ENCODE measurements at regions not wholly inside any gene's neighbourhood (a gene's known extent, or its start where the extent isn't known, plus 50 kb on each side); places are given as distances from the start of the nearest gene placed in this dataset.

- Histone ChIP-seq H3K4ac (ENCODE audit: low read length) (no peak overlapping the region), H2BK15ac (ENCODE audit: low read length) (no peak overlapping the region), H3K4me3 (ENCODE audit: low read length in 2 of 2) (no peak overlapping the region), H3K14ac (ENCODE audit: low read length) (no peak overlapping the region), H4K8ac (ENCODE audit: low read depth, low read length) (no peak overlapping the region), H3K4me2 (ENCODE audit: insufficient read depth, low read length, poor library complexity, severe bottlenecking) (no peak overlapping the region), H3K27ac (replicated peaks; ENCODE audit: low read length) (no peak overlapping the region), H3K36me3 (replicated peaks in 1 of 2; ENCODE audit: control insufficient read depth in 2 of 2, insufficient read depth in 2 of 2, low read length in 2 of 2) (no peaks in the 10 kb centered on the region), H2AK5ac (ENCODE audit: low read depth, low read length) (no peak overlapping the region), H3K4me1 (ENCODE audit: control insufficient read depth in 2 of 2, insufficient read depth in 1 of 2, low read depth in 1 of 2, low read length in 2 of 2) (peaks cover 3 to 7% of the 10 kb centered on the region in 2 donors), H3K27me3 (ENCODE audit: control insufficient read depth in 3 of 3, insufficient read depth in 3 of 3, low read depth in 1 of 3, low read length in 3 of 3) (no peaks in the 10 kb centered on the region), H4K91ac (ENCODE audit: low read depth, low read length, poor library complexity) (no peak overlapping the region), H3K23ac (ENCODE audit: low read depth, low read length, poor library complexity) (no peak overlapping the region), H3K9me3 (replicated peaks in 1 of 2; ENCODE audit: control insufficient read depth in 2 of 2, insufficient read depth in 1 of 2, low read depth in 1 of 2, low read length in 2 of 2) (no peaks in the 10 kb centered on the region), H3K79me1 (ENCODE audit: low read depth, low read length) (no peaks in the 10 kb centered on the region), H3K18ac (ENCODE audit: low read length) (no peak overlapping the region), H3K9ac (ENCODE audit: low read depth, low read length, poor library complexity) (no peak overlapping the region), H2BK120ac (ENCODE audit: low read depth, low read length) (no peak overlapping the region), H2BK12ac (ENCODE audit: low read length) (no peak overlapping the region), H2AFZ (ENCODE audit: low read length) (peak overlapping the region; percentile 73), H2BK5ac (ENCODE audit: low read length) (no peak overlapping the region)
- WGBS, 2 donors (ENCODE audit: extremely low coverage in 2 of 2, insufficient read length in 2 of 2, insufficient replicate concordance in 1 of 2) = no CpG with 5 or more reads among the region's 2 CpGs
- DNase-seq (ENCODE audit: low spot score) = no peak
These were observed 77.4 kb upstream of the DNAJC10 start for GRCh38 chr2:182638667-182639066.

- Histone ChIP-seq H3K4me2 (ENCODE audit: insufficient read depth, low read length, poor library complexity, severe bottlenecking) (no peak overlapping the region), H3K14ac (ENCODE audit: low read length) (no peak overlapping the region), H2BK120ac (ENCODE audit: low read depth, low read length) (no peak overlapping the region), H3K27ac (replicated peaks; ENCODE audit: low read length) (no peak overlapping the region), H3K27me3 (ENCODE audit: control insufficient read depth in 3 of 3, insufficient read depth in 3 of 3, low read depth in 1 of 3, low read length in 3 of 3) (no peaks in the 10 kb centered on the region), H2BK15ac (ENCODE audit: low read length) (no peak overlapping the region), H3K18ac (ENCODE audit: low read length) (no peak overlapping the region), H3K4me3 (ENCODE audit: low read length in 2 of 2) (no peak overlapping the region), H3K36me3 (replicated peaks in 1 of 2; ENCODE audit: control insufficient read depth in 2 of 2, insufficient read depth in 2 of 2, low read length in 2 of 2) (no peaks in the 10 kb centered on the region), H3K4me1 (ENCODE audit: control insufficient read depth in 2 of 2, insufficient read depth in 1 of 2, low read depth in 1 of 2, low read length in 2 of 2) (peaks cover 3 to 7% of the 10 kb centered on the region in 2 donors), H3K23ac (ENCODE audit: low read depth, low read length, poor library complexity) (no peak overlapping the region), H3K9ac (ENCODE audit: low read depth, low read length, poor library complexity) (no peak overlapping the region), H3K4ac (ENCODE audit: low read length) (no peak overlapping the region), H2AFZ (ENCODE audit: low read length) (no peak overlapping the region), H2BK12ac (ENCODE audit: low read length) (no peak overlapping the region), H3K79me1 (ENCODE audit: low read depth, low read length) (no peaks in the 10 kb centered on the region), H2BK5ac (ENCODE audit: low read length) (no peak overlapping the region), H2AK5ac (ENCODE audit: low read depth, low read length) (no peak overlapping the region), H3K9me3 (replicated peaks in 1 of 2; ENCODE audit: control insufficient read depth in 2 of 2, insufficient read depth in 1 of 2, low read depth in 1 of 2, low read length in 2 of 2) (no peaks in the 10 kb centered on the region), H4K91ac (ENCODE audit: low read depth, low read length, poor library complexity) (no peak overlapping the region), H4K8ac (ENCODE audit: low read depth, low read length) (no peak overlapping the region)
- WGBS, 2 donors (ENCODE audit: extremely low coverage in 2 of 2, insufficient read length in 2 of 2, insufficient replicate concordance in 1 of 2) = no CpG with 5 or more reads among the region's 2 CpGs
- DNase-seq (ENCODE audit: low spot score) = no peak
These were observed 76.1 kb upstream of the DNAJC10 start for GRCh38 chr2:182639971-182640370.

- Histone ChIP-seq H2AFZ (ENCODE audit: low read length) (peak overlapping the region; percentile 49), H3K4me2 (ENCODE audit: insufficient read depth, low read length, poor library complexity, severe bottlenecking) (no peak overlapping the region), H3K9me3 (replicated peaks in 1 of 2; ENCODE audit: control insufficient read depth in 2 of 2, insufficient read depth in 1 of 2, low read depth in 1 of 2, low read length in 2 of 2) (no peaks in the 10 kb centered on the region), H4K8ac (ENCODE audit: low read depth, low read length) (no peak overlapping the region), H2BK15ac (ENCODE audit: low read length) (no peak overlapping the region), H3K36me3 (replicated peaks in 1 of 2; ENCODE audit: control insufficient read depth in 2 of 2, insufficient read depth in 2 of 2, low read length in 2 of 2) (no peaks in the 10 kb centered on the region), H2BK5ac (ENCODE audit: low read length) (no peak overlapping the region), H4K91ac (ENCODE audit: low read depth, low read length, poor library complexity) (no peak overlapping the region), H3K9ac (ENCODE audit: low read depth, low read length, poor library complexity) (no peak overlapping the region), H3K4me1 (ENCODE audit: control insufficient read depth in 2 of 2, insufficient read depth in 1 of 2, low read depth in 1 of 2, low read length in 2 of 2) (peaks cover 0 to 3% of the 10 kb centered on the region in 2 donors), H3K4ac (ENCODE audit: low read length) (no peak overlapping the region), H3K4me3 (ENCODE audit: low read length in 2 of 2) (no peak overlapping the region), H3K79me1 (ENCODE audit: low read depth, low read length) (no peaks in the 10 kb centered on the region), H3K18ac (ENCODE audit: low read length) (no peak overlapping the region), H2BK120ac (ENCODE audit: low read depth, low read length) (no peak overlapping the region), H3K27me3 (ENCODE audit: control insufficient read depth in 3 of 3, insufficient read depth in 3 of 3, low read depth in 1 of 3, low read length in 3 of 3) (no peaks in the 10 kb centered on the region), H3K23ac (ENCODE audit: low read depth, low read length, poor library complexity) (no peak overlapping the region), H3K14ac (ENCODE audit: low read length) (no peak overlapping the region), H3K27ac (replicated peaks; ENCODE audit: low read length) (no peak overlapping the region), H2AK5ac (ENCODE audit: low read depth, low read length) (no peak overlapping the region), H2BK12ac (ENCODE audit: low read length) (no peak overlapping the region)
- WGBS, 2 donors (ENCODE audit: extremely low coverage in 2 of 2, insufficient read length in 2 of 2, insufficient replicate concordance in 1 of 2) = no CpG with 5 or more reads among the region's 3 CpGs
- DNase-seq (ENCODE audit: low spot score) = no peak
These were observed 73.7 kb upstream of the DNAJC10 start for GRCh38 chr2:182642328-182642727.

- no peak overlapping the region for H3K4ac ChIP-seq (ENCODE audit: low read length)
- H2AK5ac ChIP-seq (ENCODE audit: low read depth, low read length) = no peak overlapping the region
- no peak overlapping the region for H3K27ac ChIP-seq (replicated peaks; ENCODE audit: low read length)
- no peak for DNase-seq (ENCODE audit: low spot score)
- H3K18ac ChIP-seq (ENCODE audit: low read length) = no peak overlapping the region
- H3K23ac ChIP-seq (ENCODE audit: low read depth, low read length, poor library complexity) = no peak overlapping the region
- no peak overlapping the region for H4K8ac ChIP-seq (ENCODE audit: low read depth, low read length)
- no peak overlapping the region for H2BK12ac ChIP-seq (ENCODE audit: low read length)
- H3K4me1 ChIP-seq (ENCODE audit: control insufficient read depth in 2 of 2, insufficient read depth in 1 of 2, low read depth in 1 of 2, low read length in 2 of 2) = peaks cover 0 to 3% of the 10 kb centered on the region in 2 donors
- H2AFZ ChIP-seq (ENCODE audit: low read length) = no peak overlapping the region
- no peak overlapping the region for H3K4me3 ChIP-seq (ENCODE audit: low read length in 2 of 2)
- H3K36me3 ChIP-seq (replicated peaks in 1 of 2; ENCODE audit: control insufficient read depth in 2 of 2, insufficient read depth in 2 of 2, low read length in 2 of 2) = no peaks in the 10 kb centered on the region
- no peak overlapping the region for H3K4me2 ChIP-seq (ENCODE audit: insufficient read depth, low read length, poor library complexity, severe bottlenecking)
- no peak overlapping the region for H2BK5ac ChIP-seq (ENCODE audit: low read length)
- H3K27me3 ChIP-seq (ENCODE audit: control insufficient read depth in 3 of 3, insufficient read depth in 3 of 3, low read depth in 1 of 3, low read length in 3 of 3) = no peaks in the 10 kb centered on the region
- H4K91ac ChIP-seq (ENCODE audit: low read depth, low read length, poor library complexity) = no peak overlapping the region
- no peak overlapping the region for H2BK120ac ChIP-seq (ENCODE audit: low read depth, low read length)
- H2BK15ac ChIP-seq (ENCODE audit: low read length) = no peak overlapping the region
- H3K9ac ChIP-seq (ENCODE audit: low read depth, low read length, poor library complexity) = no peak overlapping the region
- H3K9me3 ChIP-seq (replicated peaks in 1 of 2; ENCODE audit: control insufficient read depth in 2 of 2, insufficient read depth in 1 of 2, low read depth in 1 of 2, low read length in 2 of 2) = no peaks in the 10 kb centered on the region
- H3K14ac ChIP-seq (ENCODE audit: low read length) = no peak overlapping the region
- WGBS, 2 donors (ENCODE audit: extremely low coverage in 2 of 2, insufficient read length in 2 of 2, insufficient replicate concordance in 1 of 2) = no CpG with 5 or more reads among the region's 5 CpGs
- H3K79me1 ChIP-seq (ENCODE audit: low read depth, low read length) = no peaks in the 10 kb centered on the region
These were observed 69.1 kb upstream of the DNAJC10 start for GRCh38 chr2:182646763-182647498.

Measured in neuronal stem cell (in vitro differentiated cells).